Right forelimb (tissue), 1 donor: ENCODE measurements at regions not wholly inside any gene's neighbourhood (a gene's known extent, or its start where the extent isn't known, plus 50 kb on each side); places are given as distances from the start of the nearest gene placed in this dataset.

Experiments used
- DNase-seq: peaks from one replicate; pipeline ENCODE4 v3.0.0-alpha.2; 2018

GRCh38 chr13:50104493-50104892 is 89.2 kb downstream of the KCNRG start:
- no peak for DNase-seq

GRCh38 chr13:50106559-50106958 is 91.3 kb downstream of the KCNRG start:
- DNase-seq = no peak

DNA sequence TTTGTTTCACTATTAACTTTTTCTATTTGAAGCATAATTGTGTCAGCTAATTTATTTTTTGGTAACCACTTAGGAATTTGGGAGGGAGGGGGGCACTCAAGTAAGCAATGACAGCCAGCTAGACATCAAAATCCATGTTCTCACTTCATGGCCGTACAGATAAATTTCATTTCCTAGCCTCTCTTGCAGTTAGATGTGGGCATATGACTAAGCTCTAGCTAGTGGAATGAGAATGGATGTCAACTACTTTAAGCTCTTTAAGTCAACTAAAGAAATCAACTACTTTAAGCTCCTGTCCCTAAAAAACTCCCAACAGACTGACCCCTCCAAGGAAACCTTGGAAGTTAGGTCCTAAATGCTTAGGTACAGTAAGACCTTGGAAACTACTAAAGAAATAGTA is 92.0 kb downstream of the KCNRG start:
- no peak for DNase-seq

DNA sequence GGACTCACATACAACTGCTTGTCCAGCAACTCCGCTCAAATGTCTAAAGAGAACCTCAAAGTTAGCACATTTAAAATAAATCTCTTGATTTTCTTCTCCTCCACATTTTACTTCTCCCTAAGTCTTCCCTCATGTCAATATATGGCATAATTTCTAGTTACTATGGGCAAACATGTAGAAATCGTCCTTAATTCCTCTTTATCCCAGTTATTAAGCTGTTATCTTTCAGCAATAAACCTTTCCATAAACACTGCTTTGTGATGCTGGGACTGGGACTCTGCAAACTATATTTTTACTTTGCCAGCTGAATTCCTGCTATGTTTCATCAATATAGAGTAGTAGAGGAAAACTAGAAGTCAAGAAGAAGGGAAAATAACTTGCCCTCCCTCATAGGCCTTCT is 99.7 kb downstream of the KCNRG start:
- DNase-seq = no peak

GRCh38 chr13:50115695-50116094 is 100.5 kb downstream of the KCNRG start:
- DNase-seq = no peak

DNA sequence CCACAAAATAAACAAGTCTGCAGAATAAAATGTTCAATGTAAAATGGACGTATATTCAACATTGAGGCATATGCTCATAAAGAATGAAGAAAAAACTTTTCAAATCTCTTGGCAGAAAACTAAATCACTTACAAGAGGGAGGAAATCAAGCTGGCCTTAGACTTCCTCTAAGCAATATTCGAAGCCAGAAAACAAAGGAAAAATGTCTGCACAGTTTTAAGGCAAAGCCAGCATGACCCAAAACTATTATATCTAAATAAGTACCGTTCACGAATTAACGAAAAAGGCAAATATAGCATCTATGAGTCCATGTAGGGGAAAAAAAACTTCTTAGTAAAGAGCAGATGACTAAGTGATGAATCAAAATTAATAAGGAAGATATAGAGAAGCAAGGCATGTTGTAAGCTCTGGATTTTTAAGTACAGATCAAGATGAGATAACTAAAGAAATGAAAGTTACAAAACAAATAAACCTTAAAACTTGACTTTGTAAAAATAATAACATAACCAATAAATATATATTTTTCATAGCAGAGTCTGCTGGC is 101.3 kb downstream of the KCNRG start:
- DNase-seq = no peak

GRCh38 chr13:50119591-50119990 is 104.3 kb downstream of the KCNRG start:
- DNase-seq = no peak

GRCh38 chr13:50122455-50122854 is 107.2 kb downstream of the KCNRG start:
- no peak for DNase-seq

- no peak for DNase-seq
Observed at GRCh38 chr13:50123002-50123401, 107.8 kb downstream of the KCNRG start.

GRCh38 chr13:50123515-50123861 is 108.2 kb downstream of the KCNRG start:
- DNase-seq = no peak

GRCh38 chr13:50123862-50124535 is 108.8 kb downstream of the KCNRG start:
- peak; percentile 84 for DNase-seq

- peak; percentile 97 for DNase-seq
Observed at GRCh38 chr13:50124536-50125303, 109.5 kb downstream of the KCNRG start.

DNA sequence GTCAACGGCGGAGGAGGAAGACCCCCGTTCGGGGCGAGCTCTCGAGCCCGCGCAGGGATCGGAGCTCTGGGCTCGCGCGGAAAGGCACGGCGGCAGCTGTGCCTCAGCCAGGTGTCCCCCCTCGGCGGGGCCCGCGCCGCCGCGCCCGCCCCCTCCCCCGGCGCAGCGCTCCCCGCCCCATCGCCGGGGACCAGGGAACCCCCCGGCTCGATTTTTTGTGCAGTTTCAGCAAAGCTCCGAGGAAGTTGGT is 110.0 kb downstream of the KCNRG start:
- no peak for DNase-seq

GRCh38 chr13:50125554-50126262 is 110.5 kb downstream of the KCNRG start:
- DNase-seq = peak; percentile 93

GRCh38 chr13:50126263-50126992 is 111.2 kb downstream of the KCNRG start:
- DNase-seq = peak; percentile 64

GRCh38 chr13:50126993-50127725 is 111.9 kb downstream of the KCNRG start:
- DNase-seq = peak; percentile 73

GRCh38 chr13:50127726-50128291 is 112.6 kb downstream of the KCNRG start:
- peak; percentile 66 for DNase-seq

DNA sequence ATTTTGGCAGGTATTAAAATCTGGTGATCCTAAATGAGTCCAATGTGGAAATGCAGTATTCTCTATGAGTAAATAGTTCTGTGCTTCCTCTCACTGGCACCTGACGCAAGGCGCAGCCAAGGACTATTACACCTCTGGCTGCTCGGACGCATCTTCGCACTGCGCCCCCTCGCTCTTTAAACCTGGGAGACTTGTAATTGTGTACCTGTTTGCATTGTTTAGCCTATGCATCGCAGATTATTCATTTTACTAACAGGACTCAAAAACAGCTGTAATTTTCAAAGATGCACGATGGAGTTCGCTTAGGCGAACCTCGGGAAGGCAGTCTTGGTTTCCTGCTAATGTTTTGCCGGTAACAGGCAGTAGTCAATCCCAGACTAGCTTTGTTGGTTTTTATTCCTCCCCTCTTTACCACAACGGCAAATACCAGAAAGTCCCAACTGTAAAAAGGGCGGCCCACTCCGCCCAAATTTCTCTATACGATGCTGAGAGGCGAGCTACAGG is 113.2 kb downstream of the KCNRG start:
- no peak for DNase-seq

DNA sequence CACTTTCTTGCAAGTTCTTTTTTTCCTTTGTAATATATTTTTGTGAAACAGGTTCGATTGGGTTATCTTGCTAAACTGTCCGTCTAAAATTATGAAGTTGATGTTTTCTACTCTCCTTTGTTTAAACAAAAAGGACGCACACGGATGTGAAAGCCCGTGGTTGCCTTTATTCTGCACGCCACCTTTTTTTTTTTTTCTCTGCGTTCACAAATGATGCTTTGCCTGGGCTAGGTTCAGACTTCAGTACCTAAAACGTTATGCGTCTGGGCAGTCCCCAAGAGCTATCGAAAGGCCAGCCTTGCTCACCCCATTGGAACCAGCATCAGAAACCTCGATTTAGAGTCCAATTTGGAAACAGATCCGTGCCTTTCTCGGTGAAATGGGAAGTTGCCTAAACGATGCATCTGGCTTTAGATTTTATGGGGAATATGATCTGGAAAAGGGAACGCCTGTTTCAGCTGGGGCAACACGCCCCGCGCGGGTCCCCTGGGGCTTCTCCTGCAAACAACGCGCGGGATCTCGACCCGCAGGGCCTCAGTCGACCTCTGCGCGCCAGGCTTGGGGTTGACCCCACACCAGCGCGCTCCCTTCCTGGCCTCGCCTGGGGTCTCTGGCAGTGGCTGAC is 113.9 kb downstream of the KCNRG start:
- DNase-seq = no peak

GRCh38 chr13:50129706-50130122 is 114.5 kb downstream of the KCNRG start:
- peak; percentile 79 for DNase-seq
